GM03348 (cell line): ENCODE measurements at regions not wholly inside any gene's neighbourhood (a gene's known extent, or its start where the extent isn't known, plus 50 kb on each side); places are given as distances from the start of the nearest gene placed in this dataset.
"Not testable (repeated sequence)": the region's sequence is repeated elsewhere in the genome, so short reads cannot be mapped to it uniquely, and the experiment has no call there.

Source experiments
- DNase-seq: peaks from one replicate; pipeline ENCODE4 v3.0.0; 2012; ENCODE audit warnings: low spot score

GRCh38 chr6:74953708-74954107 lies 252.1 kb downstream of the COL12A1 start:
- no peak for DNase-seq

GRCh38 chr6:74946961-74947360 lies 258.9 kb downstream of the COL12A1 start:
- peak; percentile 56 for DNase-seq

GRCh38 chr6:74942130-74942529 lies 263.7 kb downstream of the COL12A1 start:
- DNase-seq = no peak

- no peak for DNase-seq
Measured at GRCh38 chr6:74941424-74941823, 264.4 kb downstream of the COL12A1 start.

- peak; percentile 22 for DNase-seq
Measured at GRCh38 chr6:74939721-74940620, 265.9 kb downstream of the COL12A1 start.

- no peak for DNase-seq
Measured at GRCh38 chr6:74939151-74939708, 266.6 kb downstream of the COL12A1 start.

GRCh38 chr6:74937936-74938335 lies 267.9 kb downstream of the COL12A1 start:
- no peak for DNase-seq

GRCh38 chr6:74936886-74937285 lies 269.0 kb downstream of the COL12A1 start:
- DNase-seq = peak; percentile 52

GRCh38 chr6:74932232-74932888 lies 273.5 kb downstream of the COL12A1 start:
- no peak for DNase-seq

- DNase-seq = peak; percentile 66
Measured at GRCh38 chr6:74931558-74931957, 274.3 kb downstream of the COL12A1 start.

GRCh38 chr6:74928203-74928602 lies 277.6 kb downstream of the COL12A1 start:
- DNase-seq = no peak

GRCh38 chr6:74927299-74927698 lies 278.6 kb downstream of the COL12A1 start:
- no peak for DNase-seq

GRCh38 chr6:74925683-74926082 lies 280.2 kb downstream of the COL12A1 start:
- no peak for DNase-seq

- no peak for DNase-seq
Measured at GRCh38 chr6:74914888-74915287, 291.0 kb downstream of the COL12A1 start.

- no peak for DNase-seq
Measured at GRCh38 chr6:74912234-74912633, 293.6 kb downstream of the COL12A1 start.

- DNase-seq = no peak
Measured at GRCh38 chr6:74902846-74903245, 303.0 kb downstream of the COL12A1 start.

GRCh38 chr6:74902089-74902488 lies 303.8 kb downstream of the COL12A1 start:
- DNase-seq = no peak

GRCh38 chr6:74901576-74901975 lies 304.3 kb downstream of the COL12A1 start:
- DNase-seq = no peak

- DNase-seq = no peak
Measured at GRCh38 chr6:74899416-74899815, 306.4 kb downstream of the COL12A1 start.

GRCh38 chr6:74892091-74892490 lies 313.8 kb downstream of the COL12A1 start:
- no peak for DNase-seq

GRCh38 chr6:74891349-74891831 lies 314.5 kb downstream of the COL12A1 start:
- DNase-seq = peak; percentile 59

GRCh38 chr6:74889635-74890034 lies 316.2 kb downstream of the COL12A1 start:
- no peak for DNase-seq

- DNase-seq = not testable (repeated sequence)
Measured at GRCh38 chr6:74888741-74889140, 317.1 kb downstream of the COL12A1 start.
